HUDEP-2 (cell line): ENCODE measurements at regions not wholly inside any gene's neighbourhood (a gene's known extent, or its start where the extent isn't known, plus 50 kb on each side); places are given as distances from the start of the nearest gene placed in this dataset.
"Not testable (repeated sequence)": the region's sequence is repeated elsewhere in the genome, so short reads cannot be mapped to it uniquely, and the experiment has no call there.

ENCODE experiments used
- DNase-seq, 76 experiments: peaks; one replicate each; lab custom pipeline; 2025; ENCODE audit not compliant: unreplicated experiment in 76 of 76; lab: John Stamatoyannopoulos, UW

GRCh38 chr16:85215478-85216118, 103.3 kb upstream of the CIBAR2 start:
- DNase-seq: no peak

- DNase-seq: no peak
These were observed 104.5 kb upstream of the CIBAR2 start for GRCh38 chr16:85216522-85217375.

GRCh38 chr16:85220125-85220839, 108.0 kb upstream of the CIBAR2 start:
- DNase-seq: no peak

GRCh38 chr16:85220964-85221731, 108.9 kb upstream of the CIBAR2 start:
- DNase-seq: no peak

GRCh38 chr16:85221771-85222154, 109.5 kb upstream of the CIBAR2 start:
- DNase-seq: no peak

- no peak for DNase-seq
These were observed 110.0 kb upstream of the CIBAR2 start for GRCh38 chr16:85222155-85222863.

- no peak for DNase-seq
These were observed 113.0 kb upstream of the CIBAR2 start for GRCh38 chr16:85225257-85225656.

- no peak for DNase-seq
These were observed 113.4 kb upstream of the CIBAR2 start for GRCh38 chr16:85225721-85226120.

- DNase-seq: no peak
These were observed 115.0 kb upstream of the CIBAR2 start for GRCh38 chr16:85227084-85227945.

- no peak for DNase-seq
These were observed 115.9 kb upstream of the CIBAR2 start for GRCh38 chr16:85227946-85228862.

GRCh38 chr16:85228970-85229430, 116.7 kb upstream of the CIBAR2 start:
- no peak for DNase-seq

- DNase-seq: no peak
These were observed 117.7 kb upstream of the CIBAR2 start for GRCh38 chr16:85229869-85230462.

- not testable (repeated sequence) for DNase-seq
These were observed 118.6 kb upstream of the CIBAR2 start for GRCh38 chr16:85230764-85231383.

- DNase-seq: no peak
These were observed 119.7 kb upstream of the CIBAR2 start for GRCh38 chr16:85231959-85232358.

GRCh38 chr16:85232369-85233142, 120.3 kb upstream of the CIBAR2 start:
- DNase-seq: no peak

- no peak for DNase-seq
These were observed 121.2 kb upstream of the CIBAR2 start for GRCh38 chr16:85233516-85233915.
